Astrocyte of the cerebellum (primary cell): ENCODE measurements at regions not wholly inside any gene's neighbourhood (a gene's known extent, or its start where the extent isn't known, plus 50 kb on each side); places are given as distances from the start of the nearest gene placed in this dataset.

Source experiments
- DNase-seq: peaks from one replicate; pipeline ENCODE4 v3.0.0-alpha.2; 2011; ENCODE audit warnings: low read depth
- H3K4me3 ChIP-seq: 2 replicates; pipeline ENCODE4 v1.5.1; 2011; ENCODE audit warnings: mild to moderate bottlenecking, low read depth, low read length, moderate library complexity
- in situ Hi-C: cut with HindIII; loops from 2 replicates; pipeline ENCODE4 v1.10.0; 2017; ENCODE audit warnings: low sequenced_read_pairs
- TF ChIP-seq, protein P1 (sequence below): IDR thresholded peaks from 2 replicates; pipeline ENCODE4 v1.5.1; 2012; ENCODE audit warnings: low read length, low read depth, moderate library complexity, mild to moderate bottlenecking; ENCODE audit errors: missing control alignments

DNA sequence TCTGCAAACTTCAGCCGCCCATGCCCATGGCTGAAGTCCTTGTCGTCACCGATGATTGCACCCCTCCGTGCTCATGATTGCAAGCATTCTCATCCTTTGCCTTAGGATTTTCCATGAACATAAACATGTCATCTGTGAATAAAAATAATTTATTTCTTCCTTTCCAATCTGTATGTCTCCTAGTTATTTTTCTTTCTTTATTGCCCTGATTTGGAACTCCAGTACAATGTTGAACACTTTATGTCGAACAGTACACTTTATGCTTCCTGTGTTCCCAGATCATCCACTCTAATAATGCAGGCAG is 170.9 kb upstream of the SYT6 start:
- no peak overlapping the region for H3K4me3 ChIP-seq
- in situ Hi-C loops, result no loop called here
- DNase-seq, result no peak
- TF ChIP-seq, protein P1, sequence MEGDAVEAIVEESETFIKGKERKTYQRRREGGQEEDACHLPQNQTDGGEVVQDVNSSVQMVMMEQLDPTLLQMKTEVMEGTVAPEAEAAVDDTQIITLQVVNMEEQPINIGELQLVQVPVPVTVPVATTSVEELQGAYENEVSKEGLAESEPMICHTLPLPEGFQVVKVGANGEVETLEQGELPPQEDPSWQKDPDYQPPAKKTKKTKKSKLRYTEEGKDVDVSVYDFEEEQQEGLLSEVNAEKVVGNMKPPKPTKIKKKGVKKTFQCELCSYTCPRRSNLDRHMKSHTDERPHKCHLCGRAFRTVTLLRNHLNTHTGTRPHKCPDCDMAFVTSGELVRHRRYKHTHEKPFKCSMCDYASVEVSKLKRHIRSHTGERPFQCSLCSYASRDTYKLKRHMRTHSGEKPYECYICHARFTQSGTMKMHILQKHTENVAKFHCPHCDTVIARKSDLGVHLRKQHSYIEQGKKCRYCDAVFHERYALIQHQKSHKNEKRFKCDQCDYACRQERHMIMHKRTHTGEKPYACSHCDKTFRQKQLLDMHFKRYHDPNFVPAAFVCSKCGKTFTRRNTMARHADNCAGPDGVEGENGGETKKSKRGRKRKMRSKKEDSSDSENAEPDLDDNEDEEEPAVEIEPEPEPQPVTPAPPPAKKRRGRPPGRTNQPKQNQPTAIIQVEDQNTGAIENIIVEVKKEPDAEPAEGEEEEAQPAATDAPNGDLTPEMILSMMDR, result no peak

DNA sequence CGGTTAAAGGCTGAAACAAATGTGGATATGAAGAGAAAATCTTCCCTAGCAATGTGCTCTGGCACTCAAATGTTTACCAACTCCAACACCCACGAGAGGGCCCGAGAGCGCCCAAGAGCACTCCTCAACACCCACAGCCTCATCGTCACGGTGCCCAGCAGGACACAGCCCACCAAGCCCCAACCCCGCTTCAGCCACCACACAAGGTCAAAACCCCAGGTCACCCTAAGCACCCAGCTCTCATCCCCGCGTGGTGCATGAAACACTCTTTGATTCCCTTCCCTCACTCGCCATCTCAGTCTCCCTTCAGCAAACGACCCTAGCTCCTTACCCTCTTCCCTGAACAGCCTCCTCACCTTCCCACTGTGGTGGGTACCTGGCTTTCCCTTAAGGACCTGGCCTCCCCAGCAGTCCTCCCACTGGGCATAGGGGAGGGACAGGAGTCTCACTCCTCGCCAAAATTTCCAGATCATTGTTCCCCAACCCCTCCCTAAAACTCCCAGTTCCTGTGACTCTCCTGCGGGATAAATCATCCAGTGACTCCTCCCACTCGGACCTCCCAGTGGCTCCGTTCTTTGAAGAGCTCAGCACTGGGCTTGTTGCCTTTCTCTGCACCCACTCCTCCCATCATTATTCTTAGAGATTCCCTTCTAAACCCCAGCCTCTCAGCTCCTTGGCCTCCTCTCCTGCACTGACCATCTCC is 170.4 kb upstream of the SYT6 start:
- in situ Hi-C loops, result no loop called here

DNA sequence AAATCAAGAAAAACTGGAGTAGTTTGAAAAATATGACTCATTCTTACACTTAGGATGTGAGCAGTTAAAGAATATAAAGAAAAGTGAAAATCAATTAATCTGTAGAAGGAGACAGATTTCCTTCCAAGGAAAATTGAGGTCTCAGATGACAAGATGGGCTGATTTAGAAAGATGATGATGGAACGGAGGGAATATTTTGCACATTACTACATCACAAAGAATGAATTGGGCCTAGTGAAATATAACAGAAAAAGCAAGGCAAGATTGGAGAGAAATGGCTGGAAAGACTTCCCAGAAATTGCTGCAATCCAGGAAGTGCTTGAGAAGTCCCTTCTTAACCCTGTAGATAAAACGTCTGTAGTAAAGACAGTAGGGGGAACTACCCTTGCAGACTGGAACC is 169.1 kb upstream of the SYT6 start:
- in situ Hi-C loops, result no loop called here
- no peak for DNase-seq
- no peak overlapping the region for H3K4me3 ChIP-seq
- TF ChIP-seq, protein P1, result no peak

More for the DNA sequence above, 170.4 kb upstream of the SYT6 start:
- no peak overlapping the region for H3K4me3 ChIP-seq
- TF ChIP-seq, protein P1, result no peak
- no peak for DNase-seq

DNA sequence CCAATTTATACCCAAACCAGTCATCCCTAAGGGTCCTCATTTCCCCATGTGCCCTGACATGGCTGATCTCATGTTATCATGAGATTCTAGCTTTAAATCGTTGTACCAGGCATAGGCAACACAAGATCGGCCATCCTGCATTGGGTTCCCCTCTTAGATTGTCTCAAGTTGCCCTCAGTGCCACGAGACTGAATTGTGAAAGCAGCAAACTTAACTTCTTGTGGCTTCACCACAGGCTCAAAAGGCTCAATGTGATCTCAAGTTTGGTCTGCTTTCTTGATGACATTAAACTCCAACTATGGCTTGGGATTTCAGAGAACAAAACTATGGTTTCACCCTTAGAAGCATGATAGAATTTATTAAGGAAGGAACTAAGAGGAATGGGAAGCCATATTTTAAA is 168.5 kb upstream of the SYT6 start:
- H3K4me3 ChIP-seq, result no peak overlapping the region
- TF ChIP-seq, protein P1, result no peak
- no peak for DNase-seq
- in situ Hi-C loops, result no loop called here

DNA sequence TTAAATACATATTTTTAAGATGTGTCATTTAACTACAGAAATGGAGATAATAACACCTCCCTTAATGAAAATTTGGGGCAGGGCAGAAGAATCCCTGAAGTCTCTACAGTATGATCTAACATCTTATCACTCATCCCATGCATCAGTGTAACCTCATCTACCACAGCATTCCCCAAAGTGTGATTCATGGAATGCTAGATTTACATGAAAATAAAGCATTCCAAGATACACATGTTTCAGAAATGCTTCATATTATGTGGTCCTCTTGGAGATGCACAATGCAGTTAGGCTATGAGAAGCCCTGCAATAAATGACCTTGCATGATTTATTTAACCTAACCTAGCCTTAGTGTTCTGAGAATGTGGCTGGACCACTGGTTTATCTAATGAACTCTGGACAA is 166.9 kb upstream of the SYT6 start:
- peak; percentile 80 for DNase-seq
- H3K4me3 ChIP-seq, result no peak overlapping the region
- in situ Hi-C loops, result no loop called here
- TF ChIP-seq, protein P1, result no peak

DNA sequence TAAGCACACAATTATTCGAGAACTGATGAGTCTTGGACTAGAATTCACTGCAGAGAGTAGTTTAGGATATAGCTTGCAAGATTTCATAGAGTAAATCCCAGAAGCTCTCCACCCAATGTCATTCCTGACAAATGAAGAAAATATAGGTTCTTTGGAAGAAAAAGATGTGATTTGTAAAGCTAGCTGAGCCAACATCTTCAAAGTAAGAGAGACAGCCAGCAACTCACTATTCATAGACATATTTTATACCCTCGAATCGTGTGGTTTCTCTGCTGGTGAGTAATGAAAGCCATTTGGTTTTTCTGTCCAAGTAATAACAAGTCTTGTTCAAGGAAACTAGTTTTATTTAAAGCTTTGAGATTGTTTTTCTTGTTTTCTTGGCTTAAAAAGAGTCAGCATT is 165.7 kb upstream of the SYT6 start:
- TF ChIP-seq, protein P1, result no peak
- DNase-seq, result peak; percentile 61
- no peak overlapping the region for H3K4me3 ChIP-seq
- in situ Hi-C loops, result no loop called here
